H1 (cell line): ENCODE measurements at regions not wholly inside any gene's neighbourhood (a gene's known extent, or its start where the extent isn't known, plus 50 kb on each side); places are given as distances from the start of the nearest gene placed in this dataset.

Experiments used
- ASH2L ChIP-seq: fragments of 200-600, 300-600 bp; sonication (generic); IDR thresholded peaks from one replicate; pipeline ENCODE4 v1.7.1; 2017; ENCODE audit warnings: low read length
- BCL11A ChIP-seq, 2 experiments: IDR thresholded peaks; one replicate each; pipeline ENCODE4 v1.6.1; 2011; ENCODE audit warnings: low read depth in 2 of 2, low read length in 2 of 2, mild to moderate bottlenecking in 2 of 2
- FOSL1 ChIP-seq: IDR thresholded peaks from 2 replicates; pipeline ENCODE4 v1.6.1; 2011; ENCODE audit warnings: mild to moderate bottlenecking, low read depth, low read length, moderate library complexity; ENCODE audit not compliant: insufficient read depth
- GTF2F1 ChIP-seq: IDR thresholded peaks from 2 replicates; pipeline ENCODE4 v1.6.1; 2012; ENCODE audit warnings: low read depth, low read length, improper control_type of control experiment, borderline replicate concordance
- HDAC6 ChIP-seq: IDR thresholded peaks from one replicate; pipeline ENCODE4 v1.7.1; 2012; ENCODE audit warnings: low read depth, mild to moderate bottlenecking, inconsistent platforms, low read length, moderate library complexity
- JUND ChIP-seq: IDR thresholded peaks from 2 replicates; pipeline ENCODE4 v1.6.1; 2011; ENCODE audit warnings: mild to moderate bottlenecking, improper control_type of control experiment, low read length
- POLR2AphosphoS5 ChIP-seq: IDR thresholded peaks from 2 replicates; pipeline ENCODE4 v1.6.1; 2011; ENCODE audit warnings: low read depth, low read length
- SAP30 ChIP-seq: fragments of 300-600 bp; sonication (generic); IDR thresholded peaks from 2 replicates; pipeline ENCODE4 v1.7.1; 2012; ENCODE audit warnings: low read length, moderate library complexity, mild to moderate bottlenecking, inconsistent platforms; ENCODE audit not compliant: insufficient read depth, insufficient replicate concordance
- SIRT6 ChIP-seq: IDR thresholded peaks from one replicate; pipeline ENCODE4 v1.7.1; 2012; ENCODE audit warnings: low read length, inconsistent platforms
- TEAD4 ChIP-seq: IDR thresholded peaks from 2 replicates; pipeline ENCODE4 v1.6.1; 2012; ENCODE audit warnings: low read depth, low read length, inconsistent platforms, mixed read lengths
- YY1 ChIP-seq: IDR thresholded peaks from 2 replicates; pipeline ENCODE4 v1.6.1; 2011; ENCODE audit warnings: low read depth, mild to moderate bottlenecking, low read length

DNA sequence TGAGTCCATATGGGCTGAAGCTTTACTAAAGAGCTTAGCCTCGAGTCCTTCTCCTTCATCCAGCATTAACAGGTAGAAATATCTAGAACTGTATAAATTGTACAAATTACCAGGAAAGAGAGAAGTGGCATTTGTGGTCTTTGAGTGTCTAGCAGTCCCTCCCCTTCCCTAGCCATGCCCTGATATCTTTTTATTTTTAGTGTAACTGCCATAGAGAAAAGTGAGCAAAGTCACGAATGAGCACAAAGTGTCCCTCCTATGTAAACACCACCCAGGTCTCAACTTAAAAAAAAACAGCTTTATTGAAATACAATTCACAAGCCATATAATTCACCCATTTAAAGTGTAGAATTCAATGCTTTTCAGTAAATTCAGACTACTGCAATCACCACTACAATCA, 339.0 kb upstream of the ZMIZ1 start (continued):
- TF ChIP-seq SAP30 (no peak), JUND (no peak), HDAC6 (no peak), TEAD4 (no peak), YY1 (no peak), ASH2L (no peak), FOSL1 (no peak), GTF2F1 (no peak), POLR2AphosphoS5 (no peak), SIRT6 (no peak), BCL11A (IDR thresholded peaks at IDR 0.05; ENCODE audit: low read depth in 2 of 2, low read length in 2 of 2) (no peak)
